GM12891 (cell line): ENCODE measurements at regions not wholly inside any gene's neighbourhood (a gene's known extent, or its start where the extent isn't known, plus 50 kb on each side); places are given as distances from the start of the nearest gene placed in this dataset.

Experiments
- POLR2A ChIP-seq: IDR thresholded peaks from 2 replicates; pipeline ENCODE4 v1.6.1; 2011; ENCODE audit warnings: low read depth, low read length, control low read depth
- POLR2AphosphoS5 ChIP-seq: IDR thresholded peaks from 2 replicates; pipeline ENCODE4 v1.6.1; 2011; ENCODE audit warnings: low read depth, low read length, control low read depth
- SPI1 ChIP-seq: IDR thresholded peaks from 2 replicates; pipeline ENCODE4 v1.6.1; 2011; ENCODE audit warnings: low read depth, low read length, control low read depth
- TAF1 ChIP-seq: IDR thresholded peaks from 2 replicates; pipeline ENCODE4 v1.6.1; 2011; ENCODE audit warnings: low read depth, low read length, control low read depth

GRCh38 chr2:76391678-76392077 is 681.0 kb upstream of the GCFC2 start:
- TF ChIP-seq POLR2A (no peak), POLR2AphosphoS5 (no peak), SPI1 (no peak), TAF1 (no peak)
